A549 (cell line): ENCODE measurements at regions not wholly inside any gene's neighbourhood (a gene's known extent, or its start where the extent isn't known, plus 50 kb on each side); places are given as distances from the start of the nearest gene placed in this dataset.

ENCODE experiments used
- ATAC-seq, 2 experiments: fragments of 200-7000 bp in 1 of 2; fragments of >200 bp in 1 of 2; cut with Nextera tagmentation in 1 of 2; cut with Tn5 transposase in 1 of 2; 3 replicates each; pipeline versions ENCODE4 v1.8.0 to v1.9.1; 2018 to 2020; ENCODE audit warnings: mild to moderate bottlenecking in 1 of 2, moderate library complexity in 1 of 2
- CTCF ChIA-PET: fragments of 300-600 bp; sonication (Branson Sonifier 250); formaldehyde crosslinking; extraction: SDS; loops from one replicate; lab custom pipeline; 2021; ENCODE audit warnings: antibody characterized with exemption, inconsistent platforms; lab: Yijun Ruan, JAX
- POLR2A ChIA-PET: fragments of 350-600 bp; formaldehyde crosslinking; extraction: SDS; loops from one replicate; lab custom pipeline; 2021; ENCODE audit warnings: antibody characterized with exemption, inconsistent platforms; lab: Yijun Ruan, JAX
- DNase-seq, 2 experiments: peaks; one replicate each; pipeline versions ENCODE4 v3.0.0 to v3.0.0-alpha.2; 2011 to 2016; ENCODE audit warnings: low read depth in 1 of 2, low spot score in 1 of 2
- FAIRE-seq: peaks from 2 replicates; lab custom pipeline; 2011; peaks lifted over from hg19 to GRCh38; lab: Jason Lieb, UNC
- H3K27ac ChIP-seq, 2 experiments: fragments of >200 bp; sonication (Bioruptor Twin); formaldehyde crosslinking; 3 replicates each; pipeline ENCODE4 v1.5.1; 2016 to 2017
- H3K4me1 ChIP-seq: fragments of >200 bp; sonication (Bioruptor Twin); formaldehyde crosslinking; 3 replicates; pipeline ENCODE4 v1.6.1; 2016
- H3K4me2 ChIP-seq: fragments of >200 bp; sonication (Bioruptor Twin); formaldehyde crosslinking; 3 replicates; pipeline ENCODE4 v1.6.1; 2016
- H3K4me3 ChIP-seq: fragments of >200 bp; sonication (Bioruptor Twin); formaldehyde crosslinking; 3 replicates; pipeline ENCODE4 v1.5.1; 2016
- H3K9me3 ChIP-seq: fragments of >200 bp; sonication (Bioruptor Twin); formaldehyde crosslinking; 3 replicates; pipeline ENCODE4 v1.6.1; 2016
- BHLHE40 ChIP-seq: IDR thresholded peaks from 2 replicates; pipeline ENCODE4 v1.6.1; 2012; ENCODE audit warnings: low read depth, low read length, inconsistent platforms
- CBX2 ChIP-seq: fragments of 200-600 bp; sonication (generic); IDR thresholded peaks from 2 replicates; pipeline ENCODE4 v1.6.1; 2016; ENCODE audit warnings: low read depth, mild to moderate bottlenecking, borderline replicate concordance
- CEBPB ChIP-seq, 2 experiments: fragments of >200 bp in 1 of 2; sonication (Bioruptor Twin) in 1 of 2; formaldehyde crosslinking in 1 of 2; IDR thresholded peaks; 2 replicates each; pipeline ENCODE4 v1.6.1; 2012 to 2016
- CHD4 ChIP-seq: fragments of 200-600 bp; sonication (generic); IDR thresholded peaks from 2 replicates; pipeline ENCODE4 v1.6.1; 2016; ENCODE audit warnings: antibody characterized with exemption, mild to moderate bottlenecking, borderline replicate concordance
- GATA3 ChIP-seq: IDR thresholded peaks from 2 replicates; pipeline ENCODE4 v1.6.1; 2012; ENCODE audit warnings: borderline replicate concordance
- HDAC2 ChIP-seq: fragments of 200-600 bp; sonication (generic); IDR thresholded peaks from 2 replicates; pipeline ENCODE4 v1.6.1; 2016
- HOXB13 ChIP-seq: fragments of 250-450 bp; sonication (Bioruptor Pico); IDR thresholded peaks from 2 replicates; pipeline ENCODE4 v1.5.0; 2020; ENCODE audit warnings: low read depth, mild to moderate bottlenecking, moderate library complexity
- HOXB5 ChIP-seq: fragments of 250-450 bp; sonication (Bioruptor Pico); IDR thresholded peaks from 2 replicates; pipeline ENCODE4 v1.5.0; 2020; ENCODE audit warnings: mild to moderate bottlenecking, moderate library complexity
- MAFK ChIP-seq: fragments of 450-650 bp; IDR thresholded peaks from 2 replicates; pipeline ENCODE4 v1.6.1; 2014; ENCODE audit not compliant: partially characterized antibody
- MAZ ChIP-seq: fragments of 150-350 bp; IDR thresholded peaks from 2 replicates; pipeline ENCODE4 v1.6.1; 2014; ENCODE audit warnings: antibody characterized with exemption, low read depth, low read length, borderline replicate concordance
- NPAS2 ChIP-seq: fragments of 250-450 bp; sonication (Bioruptor Pico); IDR thresholded peaks from 2 replicates; pipeline ENCODE4 v1.8.0; 2022; ENCODE audit warnings: mild to moderate bottlenecking, moderate library complexity, borderline replicate concordance
- POLR2A ChIP-seq: IDR thresholded peaks from 2 replicates; pipeline ENCODE4 v1.6.1; 2012; ENCODE audit warnings: mild to moderate bottlenecking, low read length
- RAD21 ChIP-seq, 2 experiments: fragments of >200 bp in 1 of 2; sonication (Bioruptor Twin) in 1 of 2; formaldehyde crosslinking in 1 of 2; IDR thresholded peaks in 1 of 2; conservative IDR thresholded peaks in 1 of 2; 2 replicates in 1 of 2; 3 replicates in 1 of 2; pipeline ENCODE4 v1.6.1; 2012 to 2018; ENCODE audit warnings: inconsistent platforms in 1 of 2
- RARB ChIP-seq: fragments of 250-450 bp; sonication (Bioruptor Pico); IDR thresholded peaks from 2 replicates; pipeline ENCODE4 v1.8.0; 2021; ENCODE audit warnings: mild to moderate bottlenecking, moderate library complexity
- RCOR1 ChIP-seq: fragments of 150-350 bp; IDR thresholded peaks from 2 replicates; pipeline ENCODE4 v1.6.1; 2014; ENCODE audit warnings: antibody characterized with exemption, low read length, low read depth
- RFX5 ChIP-seq: fragments of 450-650 bp; IDR thresholded peaks from 2 replicates; pipeline ENCODE4 v1.7.1; 2014; ENCODE audit warnings: antibody characterized with exemption, mild to moderate bottlenecking, moderate library complexity
- SMC3 ChIP-seq: fragments of >200 bp; sonication (Bioruptor Twin); formaldehyde crosslinking; IDR thresholded peaks from 3 replicates; pipeline ENCODE4 v1.6.1; 2018; ENCODE audit warnings: inconsistent platforms
- ZC3H11A ChIP-seq: fragments of 450-650 bp; IDR thresholded peaks from 2 replicates; pipeline ENCODE4 v1.6.1; 2014; ENCODE audit warnings: antibody characterized with exemption, mild to moderate bottlenecking
- ZFP36 ChIP-seq: fragments of 450-650 bp; IDR thresholded peaks from 2 replicates; pipeline ENCODE4 v1.6.1; 2014; ENCODE audit warnings: borderline replicate concordance; ENCODE audit not compliant: partially characterized antibody
- ZNF302 ChIP-seq: fragments of 250-450 bp; sonication (Bioruptor Pico); IDR thresholded peaks from 2 replicates; pipeline ENCODE4 v1.9.0; 2021; ENCODE audit warnings: inconsistent platforms, mild to moderate bottlenecking, moderate library complexity
- ZSCAN20 ChIP-seq: fragments of 250-450 bp; sonication (Bioruptor Pico); IDR thresholded peaks from 2 replicates; pipeline ENCODE4 v1.8.0; 2022; ENCODE audit warnings: mild to moderate bottlenecking, moderate library complexity
- WGBS: methylation state at CpG from one replicate; pipeline ENCODE4 v1.1.6; 2017; ENCODE audit errors: missing lambda C conversion rate; 5-methylcytosine and 5-hydroxymethylcytosine counted together
- TF ChIP-seq, protein P1 (sequence below): fragments of 200-600 bp; sonication (generic); IDR thresholded peaks from 2 replicates; pipeline ENCODE4 v1.6.1; 2016; ENCODE audit warnings: antibody characterized with exemption, mild to moderate bottlenecking, moderate library complexity
- TF ChIP-seq, protein P2 (sequence below): fragments of >200 bp; sonication (Bioruptor Twin); formaldehyde crosslinking; IDR thresholded peaks from 3 replicates; pipeline ENCODE4 v1.5.1; 2016
- TF ChIP-seq, protein P3 (sequence below): fragments of 250-450 bp; sonication (Bioruptor Pico); IDR thresholded peaks from 2 replicates; pipeline ENCODE4 v1.5.0; 2020; ENCODE audit warnings: low read depth, mild to moderate bottlenecking, moderate library complexity
- TF ChIP-seq, protein P4 (sequence below): fragments of 250-450 bp; sonication (Bioruptor Pico); IDR thresholded peaks from 2 replicates; pipeline ENCODE4 v1.5.0; 2021; ENCODE audit warnings: mild to moderate bottlenecking, moderate library complexity, borderline replicate concordance
- TF ChIP-seq, protein P5 (sequence below): fragments of 150-350 bp; IDR thresholded peaks from 2 replicates; pipeline ENCODE4 v1.6.1; 2014; ENCODE audit warnings: low read depth, mild to moderate bottlenecking, low read length

DNA sequence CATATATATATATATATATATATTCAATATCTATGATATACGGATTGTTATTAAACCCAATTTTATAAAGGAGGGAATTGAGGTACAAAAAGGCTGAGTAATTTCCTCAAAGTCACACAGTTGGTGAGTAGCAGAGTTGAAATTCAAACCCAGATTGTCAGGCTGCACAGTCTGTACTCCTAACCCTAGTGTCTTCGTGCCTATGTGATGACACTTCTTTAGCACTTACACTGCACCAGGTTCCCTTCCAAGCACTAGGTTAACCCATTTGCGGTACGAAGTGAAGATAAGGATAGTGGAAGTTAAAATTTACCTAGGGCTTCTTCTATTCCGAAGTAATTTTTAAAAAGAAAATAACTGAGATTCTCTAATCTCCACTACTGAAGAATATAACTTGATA, 125.1 kb upstream of the TSPAN8 start:
- no peak for FAIRE-seq

DNA sequence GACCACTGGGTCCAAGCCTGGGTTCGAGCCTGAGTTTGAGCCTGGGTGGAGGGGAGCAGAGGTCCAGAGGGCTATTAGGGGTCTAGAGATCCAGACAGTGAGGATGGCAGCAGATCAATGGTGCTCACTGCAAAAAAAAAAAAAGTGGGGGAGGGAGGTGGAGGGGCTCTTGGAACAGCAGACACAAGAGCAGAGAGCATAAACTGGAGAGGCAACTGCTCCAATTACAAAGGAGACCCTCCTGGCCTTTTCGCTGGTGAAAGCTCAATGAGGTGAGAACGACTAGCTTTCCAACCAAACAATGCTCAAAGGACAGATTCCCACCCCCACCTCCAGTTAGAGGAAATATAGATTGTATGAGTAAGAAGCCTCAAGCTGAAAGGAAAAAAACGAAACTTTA, 124.2 kb upstream of the TSPAN8 start:
- FAIRE-seq: no peak
- ChIA-PET CTCF (no interaction called here), POLR2A (no interaction called here)
- Histone ChIP-seq H3K4me3 (no peak overlapping the region), H3K4me1 (no peaks in the 10 kb centered on the region), H3K4me2 (no peak overlapping the region), H3K9me3 (no peaks in the 10 kb centered on the region), H3K27ac (no peak overlapping the region)
- 6% methylated on average over 4 of the region's 4 CpGs for WGBS
- DNase-seq: no peak
- TF ChIP-seq ZFP36 (no peak), RAD21 (conservative IDR thresholded peaks at IDR 0.05 in 1 of 2, IDR thresholded peaks at IDR 0.05 in 1 of 2) (no peak), BHLHE40 (no peak), RCOR1 (no peak), NPAS2 (CRISPR knock-in tag) (no peak)
- TF ChIP-seq, protein P1, sequence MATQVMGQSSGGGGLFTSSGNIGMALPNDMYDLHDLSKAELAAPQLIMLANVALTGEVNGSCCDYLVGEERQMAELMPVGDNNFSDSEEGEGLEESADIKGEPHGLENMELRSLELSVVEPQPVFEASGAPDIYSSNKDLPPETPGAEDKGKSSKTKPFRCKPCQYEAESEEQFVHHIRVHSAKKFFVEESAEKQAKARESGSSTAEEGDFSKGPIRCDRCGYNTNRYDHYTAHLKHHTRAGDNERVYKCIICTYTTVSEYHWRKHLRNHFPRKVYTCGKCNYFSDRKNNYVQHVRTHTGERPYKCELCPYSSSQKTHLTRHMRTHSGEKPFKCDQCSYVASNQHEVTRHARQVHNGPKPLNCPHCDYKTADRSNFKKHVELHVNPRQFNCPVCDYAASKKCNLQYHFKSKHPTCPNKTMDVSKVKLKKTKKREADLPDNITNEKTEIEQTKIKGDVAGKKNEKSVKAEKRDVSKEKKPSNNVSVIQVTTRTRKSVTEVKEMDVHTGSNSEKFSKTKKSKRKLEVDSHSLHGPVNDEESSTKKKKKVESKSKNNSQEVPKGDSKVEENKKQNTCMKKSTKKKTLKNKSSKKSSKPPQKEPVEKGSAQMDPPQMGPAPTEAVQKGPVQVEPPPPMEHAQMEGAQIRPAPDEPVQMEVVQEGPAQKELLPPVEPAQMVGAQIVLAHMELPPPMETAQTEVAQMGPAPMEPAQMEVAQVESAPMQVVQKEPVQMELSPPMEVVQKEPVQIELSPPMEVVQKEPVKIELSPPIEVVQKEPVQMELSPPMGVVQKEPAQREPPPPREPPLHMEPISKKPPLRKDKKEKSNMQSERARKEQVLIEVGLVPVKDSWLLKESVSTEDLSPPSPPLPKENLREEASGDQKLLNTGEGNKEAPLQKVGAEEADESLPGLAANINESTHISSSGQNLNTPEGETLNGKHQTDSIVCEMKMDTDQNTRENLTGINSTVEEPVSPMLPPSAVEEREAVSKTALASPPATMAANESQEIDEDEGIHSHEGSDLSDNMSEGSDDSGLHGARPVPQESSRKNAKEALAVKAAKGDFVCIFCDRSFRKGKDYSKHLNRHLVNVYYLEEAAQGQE: no peak
- TF ChIP-seq, protein P2, sequence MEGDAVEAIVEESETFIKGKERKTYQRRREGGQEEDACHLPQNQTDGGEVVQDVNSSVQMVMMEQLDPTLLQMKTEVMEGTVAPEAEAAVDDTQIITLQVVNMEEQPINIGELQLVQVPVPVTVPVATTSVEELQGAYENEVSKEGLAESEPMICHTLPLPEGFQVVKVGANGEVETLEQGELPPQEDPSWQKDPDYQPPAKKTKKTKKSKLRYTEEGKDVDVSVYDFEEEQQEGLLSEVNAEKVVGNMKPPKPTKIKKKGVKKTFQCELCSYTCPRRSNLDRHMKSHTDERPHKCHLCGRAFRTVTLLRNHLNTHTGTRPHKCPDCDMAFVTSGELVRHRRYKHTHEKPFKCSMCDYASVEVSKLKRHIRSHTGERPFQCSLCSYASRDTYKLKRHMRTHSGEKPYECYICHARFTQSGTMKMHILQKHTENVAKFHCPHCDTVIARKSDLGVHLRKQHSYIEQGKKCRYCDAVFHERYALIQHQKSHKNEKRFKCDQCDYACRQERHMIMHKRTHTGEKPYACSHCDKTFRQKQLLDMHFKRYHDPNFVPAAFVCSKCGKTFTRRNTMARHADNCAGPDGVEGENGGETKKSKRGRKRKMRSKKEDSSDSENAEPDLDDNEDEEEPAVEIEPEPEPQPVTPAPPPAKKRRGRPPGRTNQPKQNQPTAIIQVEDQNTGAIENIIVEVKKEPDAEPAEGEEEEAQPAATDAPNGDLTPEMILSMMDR: no peak
- ATAC-seq: no peak

More for the DNA sequence above, 125.1 kb upstream of the TSPAN8 start:
- Histone ChIP-seq H3K27ac (no peak overlapping the region), H3K4me1 (no peaks in the 10 kb centered on the region), H3K4me2 (no peak overlapping the region)
- POLR2A ChIA-PET: no interaction called here
- 15% methylated on average over 5 of the region's 5 CpGs for WGBS
- CTCF ChIA-PET: no interaction called here
- TF ChIP-seq, protein P3, sequence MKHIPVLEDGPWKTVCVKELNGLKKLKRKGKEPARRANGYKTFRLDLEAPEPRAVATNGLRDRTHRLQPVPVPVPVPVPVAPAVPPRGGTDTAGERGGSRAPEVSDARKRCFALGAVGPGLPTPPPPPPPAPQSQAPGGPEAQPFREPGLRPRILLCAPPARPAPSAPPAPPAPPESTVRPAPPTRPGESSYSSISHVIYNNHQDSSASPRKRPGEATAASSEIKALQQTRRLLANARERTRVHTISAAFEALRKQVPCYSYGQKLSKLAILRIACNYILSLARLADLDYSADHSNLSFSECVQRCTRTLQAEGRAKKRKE: no peak
- TF ChIP-seq MAZ (no peak), ZNF302 (CRISPR knock-in tag) (no peak)
- TF ChIP-seq, all 56 proteins: peak for 0
- H3K9me3 ChIP-seq: no peaks in the 10 kb centered on the region
- no peak overlapping the region for H3K4me3 ChIP-seq
- DNase-seq (no peak), ATAC-seq (no peak)

DNA sequence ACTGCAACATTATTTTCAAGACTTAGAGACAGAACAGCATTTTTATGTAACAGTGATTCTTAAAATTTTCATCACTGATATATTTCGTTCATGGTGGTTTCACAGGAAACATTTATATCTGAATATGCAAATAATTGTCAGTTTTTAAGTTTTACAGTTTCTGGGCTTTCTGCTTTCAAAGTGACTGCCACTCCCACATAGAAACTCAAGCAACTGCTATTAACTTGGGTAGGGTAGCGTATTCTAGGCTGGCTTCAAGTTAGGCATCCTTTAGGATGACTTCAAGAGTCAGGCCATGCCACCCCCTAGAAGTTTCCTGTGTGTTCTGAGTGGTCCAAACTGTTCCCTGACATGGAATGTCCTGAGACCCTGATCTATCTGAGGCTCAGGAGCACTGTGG, 123.6 kb upstream of the TSPAN8 start:
- ChIA-PET POLR2A (no interaction called here), CTCF (no interaction called here)
- Histone ChIP-seq H3K4me3 (no peak overlapping the region), H3K4me2 (no peak overlapping the region), H3K4me1 (no peaks in the 10 kb centered on the region), H3K9me3 (no peaks in the 10 kb centered on the region), H3K27ac (no peak overlapping the region)
- no peak for TF ChIP-seq HDAC2
- no peak for TF ChIP-seq HOXB13 (CRISPR knock-in tag)
- TF ChIP-seq MAFK: no peak
- TF ChIP-seq BHLHE40: no peak
- no peak for TF ChIP-seq ZSCAN20 (CRISPR knock-in tag)
- no peak for TF ChIP-seq RARB (CRISPR knock-in tag)
- TF ChIP-seq RFX5: no peak
- TF ChIP-seq ZC3H11A: no peak
- TF ChIP-seq, protein P4, sequence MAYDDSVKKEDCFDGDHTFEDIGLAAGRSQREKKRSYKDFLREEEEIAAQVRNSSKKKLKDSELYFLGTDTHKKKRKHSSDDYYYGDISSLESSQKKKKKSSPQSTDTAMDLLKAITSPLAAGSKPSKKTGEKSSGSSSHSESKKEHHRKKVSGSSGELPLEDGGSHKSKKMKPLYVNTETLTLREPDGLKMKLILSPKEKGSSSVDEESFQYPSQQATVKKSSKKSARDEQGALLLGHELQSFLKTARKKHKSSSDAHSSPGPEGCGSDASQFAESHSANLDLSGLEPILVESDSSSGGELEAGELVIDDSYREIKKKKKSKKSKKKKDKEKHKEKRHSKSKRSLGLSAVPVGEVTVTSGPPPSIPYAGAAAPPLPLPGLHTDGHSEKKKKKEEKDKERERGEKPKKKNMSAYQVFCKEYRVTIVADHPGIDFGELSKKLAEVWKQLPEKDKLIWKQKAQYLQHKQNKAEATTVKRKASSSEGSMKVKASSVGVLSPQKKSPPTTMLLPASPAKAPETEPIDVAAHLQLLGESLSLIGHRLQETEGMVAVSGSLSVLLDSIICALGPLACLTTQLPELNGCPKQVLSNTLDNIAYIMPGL (CRISPR knock-in tag): no peak
- TF ChIP-seq, protein P5, sequence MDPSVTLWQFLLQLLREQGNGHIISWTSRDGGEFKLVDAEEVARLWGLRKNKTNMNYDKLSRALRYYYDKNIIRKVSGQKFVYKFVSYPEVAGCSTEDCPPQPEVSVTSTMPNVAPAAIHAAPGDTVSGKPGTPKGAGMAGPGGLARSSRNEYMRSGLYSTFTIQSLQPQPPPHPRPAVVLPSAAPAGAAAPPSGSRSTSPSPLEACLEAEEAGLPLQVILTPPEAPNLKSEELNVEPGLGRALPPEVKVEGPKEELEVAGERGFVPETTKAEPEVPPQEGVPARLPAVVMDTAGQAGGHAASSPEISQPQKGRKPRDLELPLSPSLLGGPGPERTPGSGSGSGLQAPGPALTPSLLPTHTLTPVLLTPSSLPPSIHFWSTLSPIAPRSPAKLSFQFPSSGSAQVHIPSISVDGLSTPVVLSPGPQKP: no peak
- no peak for TF ChIP-seq SMC3
- no peak for TF ChIP-seq GATA3
- TF ChIP-seq HOXB5 (CRISPR knock-in tag): no peak
- TF ChIP-seq CHD4: no peak
- TF ChIP-seq CEBPB (IDR thresholded peaks at IDR 0.05): no peak
- no peak for TF ChIP-seq POLR2A
- TF ChIP-seq RAD21 (conservative IDR thresholded peaks at IDR 0.05 in 1 of 2, IDR thresholded peaks at IDR 0.05 in 1 of 2): no peak
- no peak for TF ChIP-seq CBX2
- DNase-seq (no peak), ATAC-seq (no peak), FAIRE-seq (no peak)
- 0% methylated on average over 2 of the region's 2 CpGs for WGBS
